ENCODE measurements at regions not wholly inside any gene's neighbourhood (a gene's known extent, or its start where the extent isn't known, plus 50 kb on each side); places are given as distances from the start of the nearest gene placed in this dataset.

DNA sequence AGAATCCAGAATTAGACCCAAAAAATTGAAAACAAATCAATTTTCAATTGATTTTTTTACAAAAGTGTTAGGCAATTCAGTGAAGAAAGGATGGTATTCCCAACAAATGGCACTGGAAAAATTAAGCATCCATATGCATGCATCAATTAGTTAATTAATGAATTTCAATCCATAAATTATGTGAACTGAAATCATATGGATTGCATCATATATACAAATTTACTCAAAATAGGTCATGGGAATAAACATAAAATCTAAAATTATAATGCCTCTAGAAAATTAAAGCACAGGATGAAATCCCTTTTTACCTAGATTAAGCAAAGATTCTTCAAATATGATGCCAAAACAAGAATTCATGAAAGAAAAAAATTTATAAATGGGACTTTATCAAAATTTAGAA is 213.9 kb upstream of the KLHL29 start:
- Histone ChIP-seq H4K20me1 (ENCODE audit: insufficient read depth, low read length) (no peaks in the 10 kb centered on the region), H3K9me3 (ENCODE audit: low read length) (no peaks in the 10 kb centered on the region; the same call in 1 of the 2 replicates), H2AFZ (ENCODE audit: low read length) (no peak overlapping the region), H3K27me3 (ENCODE audit: control insufficient read depth in 1 of 2, insufficient read depth in 2 of 2, low read length in 2 of 2) (no peaks in the 10 kb centered on the region), H3K36me3 (replicated peaks in 1 of 2; ENCODE audit: control insufficient read depth in 1 of 2, insufficient read depth in 2 of 2, low read length in 2 of 2) (no peaks in the 10 kb centered on the region), H3K4me2 (ENCODE audit: low read depth, low read length) (no peak overlapping the region), H3K4me3 (replicated peaks in 1 of 3; ENCODE audit: insufficient read depth in 1 of 3, low read depth in 2 of 3, low read length in 3 of 3) (no peak overlapping the region), H3K4me1 (ENCODE audit: insufficient read depth, low read length) (no peaks in the 10 kb centered on the region), H3K27ac (ENCODE audit: extremely low read length, insufficient read depth, low read length) (no peak overlapping the region), H3K9ac (ENCODE audit: insufficient read depth, low read depth, low read length) (no peak overlapping the region), H3K79me2 (ENCODE audit: insufficient read depth, low read length) (no peaks in the 10 kb centered on the region)
- intact Hi-C loops (cut with micrococcal nuclease; ENCODE audit: unreplicated experiment), result no loop called here
- no peak for ATAC-seq
- TF ChIP-seq ZNF607 (CRISPR knock-in tag; IDR thresholded peaks at IDR 0.05; ENCODE audit: borderline replicate concordance) (no peak), ATF7 (IDR thresholded peaks at IDR 0.05) (peak; percentile 65), ATF7 (CRISPR knock-in tag; IDR thresholded peaks at IDR 0.05) (no peak), ZNF296 (CRISPR knock-in tag; conservative IDR thresholded peaks at IDR 0.05) (no peak), TIGD3 (CRISPR knock-in tag; IDR thresholded peaks at IDR 0.05; ENCODE audit: borderline replicate concordance) (no peak)
- TF ChIP-seq, protein P1, sequence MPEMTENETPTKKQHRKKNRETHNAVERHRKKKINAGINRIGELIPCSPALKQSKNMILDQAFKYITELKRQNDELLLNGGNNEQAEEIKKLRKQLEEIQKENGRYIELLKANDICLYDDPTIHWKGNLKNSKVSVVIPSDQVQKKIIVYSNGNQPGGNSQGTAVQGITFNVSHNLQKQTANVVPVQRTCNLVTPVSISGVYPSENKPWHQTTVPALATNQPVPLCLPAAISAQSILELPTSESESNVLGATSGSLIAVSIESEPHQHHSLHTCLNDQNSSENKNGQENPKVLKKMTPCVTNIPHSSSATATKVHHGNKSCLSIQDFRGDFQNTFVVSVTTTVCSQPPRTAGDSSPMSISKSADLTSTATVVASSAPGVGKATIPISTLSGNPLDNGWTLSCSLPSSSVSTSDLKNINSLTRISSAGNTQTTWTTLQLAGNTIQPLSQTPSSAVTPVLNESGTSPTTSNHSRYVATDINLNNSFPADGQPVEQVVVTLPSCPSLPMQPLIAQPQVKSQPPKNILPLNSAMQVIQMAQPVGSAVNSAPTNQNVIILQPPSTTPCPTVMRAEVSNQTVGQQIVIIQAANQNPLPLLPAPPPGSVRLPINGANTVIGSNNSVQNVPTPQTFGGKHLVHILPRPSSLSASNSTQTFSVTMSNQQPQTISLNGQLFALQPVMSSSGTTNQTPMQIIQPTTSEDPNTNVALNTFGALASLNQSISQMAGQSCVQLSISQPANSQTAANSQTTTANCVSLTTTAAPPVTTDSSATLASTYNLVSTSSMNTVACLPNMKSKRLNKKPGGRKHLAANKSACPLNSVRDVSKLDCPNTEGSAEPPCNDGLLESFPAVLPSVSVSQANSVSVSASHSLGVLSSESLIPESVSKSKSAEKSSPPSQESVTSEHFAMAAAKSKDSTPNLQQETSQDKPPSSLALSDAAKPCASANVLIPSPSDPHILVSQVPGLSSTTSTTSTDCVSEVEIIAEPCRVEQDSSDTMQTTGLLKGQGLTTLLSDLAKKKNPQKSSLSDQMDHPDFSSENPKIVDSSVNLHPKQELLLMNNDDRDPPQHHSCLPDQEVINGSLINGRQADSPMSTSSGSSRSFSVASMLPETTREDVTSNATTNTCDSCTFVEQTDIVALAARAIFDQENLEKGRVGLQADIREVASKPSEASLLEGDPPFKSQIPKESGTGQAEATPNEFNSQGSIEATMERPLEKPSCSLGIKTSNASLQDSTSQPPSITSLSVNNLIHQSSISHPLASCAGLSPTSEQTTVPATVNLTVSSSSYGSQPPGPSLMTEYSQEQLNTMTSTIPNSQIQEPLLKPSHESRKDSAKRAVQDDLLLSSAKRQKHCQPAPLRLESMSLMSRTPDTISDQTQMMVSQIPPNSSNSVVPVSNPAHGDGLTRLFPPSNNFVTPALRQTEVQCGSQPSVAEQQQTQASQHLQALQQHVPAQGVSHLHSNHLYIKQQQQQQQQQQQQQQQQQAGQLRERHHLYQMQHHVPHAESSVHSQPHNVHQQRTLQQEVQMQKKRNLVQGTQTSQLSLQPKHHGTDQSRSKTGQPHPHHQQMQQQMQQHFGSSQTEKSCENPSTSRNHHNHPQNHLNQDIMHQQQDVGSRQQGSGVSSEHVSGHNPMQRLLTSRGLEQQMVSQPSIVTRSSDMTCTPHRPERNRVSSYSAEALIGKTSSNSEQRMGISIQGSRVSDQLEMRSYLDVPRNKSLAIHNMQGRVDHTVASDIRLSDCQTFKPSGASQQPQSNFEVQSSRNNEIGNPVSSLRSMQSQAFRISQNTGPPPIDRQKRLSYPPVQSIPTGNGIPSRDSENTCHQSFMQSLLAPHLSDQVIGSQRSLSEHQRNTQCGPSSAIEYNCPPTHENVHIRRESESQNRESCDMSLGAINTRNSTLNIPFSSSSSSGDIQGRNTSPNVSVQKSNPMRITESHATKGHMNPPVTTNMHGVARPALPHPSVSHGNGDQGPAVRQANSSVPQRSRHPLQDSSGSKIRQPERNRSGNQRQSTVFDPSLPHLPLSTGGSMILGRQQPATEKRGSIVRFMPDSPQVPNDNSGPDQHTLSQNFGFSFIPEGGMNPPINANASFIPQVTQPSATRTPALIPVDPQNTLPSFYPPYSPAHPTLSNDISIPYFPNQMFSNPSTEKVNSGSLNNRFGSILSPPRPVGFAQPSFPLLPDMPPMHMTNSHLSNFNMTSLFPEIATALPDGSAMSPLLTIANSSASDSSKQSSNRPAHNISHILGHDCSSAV (CRISPR knock-in tag; IDR thresholded peaks at IDR 0.05; ENCODE audit: borderline replicate concordance), result no peak
- TF ChIP-seq, protein P2, sequence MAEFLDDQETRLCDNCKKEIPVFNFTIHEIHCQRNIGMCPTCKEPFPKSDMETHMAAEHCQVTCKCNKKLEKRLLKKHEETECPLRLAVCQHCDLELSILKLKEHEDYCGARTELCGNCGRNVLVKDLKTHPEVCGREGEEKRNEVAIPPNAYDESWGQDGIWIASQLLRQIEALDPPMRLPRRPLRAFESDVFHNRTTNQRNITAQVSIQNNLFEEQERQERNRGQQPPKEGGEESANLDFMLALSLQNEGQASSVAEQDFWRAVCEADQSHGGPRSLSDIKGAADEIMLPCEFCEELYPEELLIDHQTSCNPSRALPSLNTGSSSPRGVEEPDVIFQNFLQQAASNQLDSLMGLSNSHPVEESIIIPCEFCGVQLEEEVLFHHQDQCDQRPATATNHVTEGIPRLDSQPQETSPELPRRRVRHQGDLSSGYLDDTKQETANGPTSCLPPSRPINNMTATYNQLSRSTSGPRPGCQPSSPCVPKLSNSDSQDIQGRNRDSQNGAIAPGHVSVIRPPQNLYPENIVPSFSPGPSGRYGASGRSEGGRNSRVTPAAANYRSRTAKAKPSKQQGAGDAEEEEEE (CRISPR knock-in tag; IDR thresholded peaks at IDR 0.05; ENCODE audit: borderline replicate concordance), result no peak
- no peak for DNase-seq (ENCODE audit: low spot score)
- ChIA-PET CTCF (ENCODE audit: low intra/inter-chr PET ratio, low total read pairs) (no interaction called here), POLR2A (no interaction called here)
- FAIRE-seq, result no peak
- BruUV-seq (replicated peaks), result no TSS peak
- in situ Hi-C loops (cut with HindIII; ENCODE audit: extremely low pct_ligation_motif_present, low pct_unique_long_range_greater_than_20kb), result no loop called here

Measured in HepG2 (cell line).